Calu3 (cell line): ENCODE measurements at regions not wholly inside any gene's neighbourhood (a gene's known extent, or its start where the extent isn't known, plus 50 kb on each side); places are given as distances from the start of the nearest gene placed in this dataset.

Experiments
- BruUV-seq: library from RNA; stranded (reverse); fragments of 400-500 nt; replicated peaks from 2 replicates; lab custom pipeline; 2021; lab: Mats Ljungman, UMichigan
- CTCF ChIA-PET: fragments of 300-600 bp; sonication (Branson Sonifier 250); formaldehyde crosslinking; loops from one replicate; lab custom pipeline; 2022; ENCODE audit warnings: antibody characterized with exemption; lab: Charles Lee
- DNase-seq: peaks from one replicate; pipeline ENCODE4 v3.0.0; 2022
- H3K27ac Mint-ChIP-seq: one replicate; pipeline ENCODE4 v1.8.0; 2022; ENCODE audit warnings: mixed read lengths; ENCODE audit not compliant: unreplicated experiment
- H3K27me3 Mint-ChIP-seq: one replicate; pipeline ENCODE4 v1.8.0; 2022; ENCODE audit warnings: mixed read lengths; ENCODE audit not compliant: unreplicated experiment
- H3K36me3 Mint-ChIP-seq: one replicate; pipeline ENCODE4 v1.8.0; 2022; ENCODE audit warnings: mild to moderate bottlenecking, moderate library complexity, mixed read lengths; ENCODE audit not compliant: insufficient read depth, unreplicated experiment
- H3K4me1 Mint-ChIP-seq: one replicate; pipeline ENCODE4 v1.8.0; 2022; ENCODE audit warnings: mild to moderate bottlenecking, low read depth, mixed read lengths; ENCODE audit not compliant: unreplicated experiment
- H3K4me3 Mint-ChIP-seq: one replicate; pipeline ENCODE4 v1.8.0; 2022; ENCODE audit warnings: mild to moderate bottlenecking, low read depth, moderate library complexity, mixed read lengths; ENCODE audit not compliant: unreplicated experiment
- H3K9me3 Mint-ChIP-seq: one replicate; pipeline ENCODE4 v1.8.0; 2022; ENCODE audit warnings: low read depth, mixed read lengths; ENCODE audit not compliant: unreplicated experiment
- CTCF ChIP-seq: fragments of 200-600 bp; IDR thresholded peaks from one replicate; pipeline ENCODE4 v1.8.0; 2022; ENCODE audit warnings: antibody characterized with exemption; ENCODE audit not compliant: unreplicated experiment
- intact Hi-C: fragments of 100-400 bp; cut with micrococcal nuclease; formaldehyde crosslinking; loops from one replicate; pipeline ENCODE4 v1.10.0; 2022; ENCODE audit not compliant: unreplicated experiment

- no peaks in the 10 kb centered on the region for H3K27me3 Mint-ChIP-seq
- no peak overlapping the region for H3K27ac Mint-ChIP-seq
- no peak for DNase-seq
- H3K4me1 Mint-ChIP-seq, result peaks cover 8% of the 10 kb centered on the region
- intact Hi-C loops, result no loop called here
- CTCF ChIA-PET, result no interaction called here
- H3K4me3 Mint-ChIP-seq, result no peak overlapping the region
- no peaks in the 10 kb centered on the region for H3K36me3 Mint-ChIP-seq
- no peak for TF ChIP-seq CTCF
- no peaks in the 10 kb centered on the region for H3K9me3 Mint-ChIP-seq
- no TSS peak for BruUV-seq
Observed at GRCh38 chr4:71906096-71906495, 122.2 kb upstream of the GC start.

- TF ChIP-seq CTCF, result no peak
- Mint-ChIP-seq H3K4me3 (no peak overlapping the region), H3K36me3 (no peaks in the 10 kb centered on the region), H3K4me1 (peaks cover 8% of the 10 kb centered on the region), H3K27ac (no peak overlapping the region), H3K9me3 (no peaks in the 10 kb centered on the region), H3K27me3 (no peaks in the 10 kb centered on the region)
- CTCF ChIA-PET, result no interaction called here
- no TSS peak for BruUV-seq
- no peak for DNase-seq
- intact Hi-C loops, result no loop called here
Observed at GRCh38 chr4:71907071-71907470, 123.2 kb upstream of the GC start.

- H3K4me1 Mint-ChIP-seq, result peaks cover 8% of the 10 kb centered on the region
- TF ChIP-seq CTCF, result no peak
- no peak overlapping the region for H3K4me3 Mint-ChIP-seq
- no peaks in the 10 kb centered on the region for H3K36me3 Mint-ChIP-seq
- peak; percentile 7 for DNase-seq
- intact Hi-C loops, result no loop called here
- H3K27ac Mint-ChIP-seq, result peak overlapping the region; percentile 5
- CTCF ChIA-PET, result no interaction called here
- H3K27me3 Mint-ChIP-seq, result no peaks in the 10 kb centered on the region
- no TSS peak for BruUV-seq
- H3K9me3 Mint-ChIP-seq, result no peaks in the 10 kb centered on the region
Observed at GRCh38 chr4:71907782-71908181, 123.9 kb upstream of the GC start.

- Mint-ChIP-seq H3K36me3 (no peaks in the 10 kb centered on the region), H3K27me3 (no peaks in the 10 kb centered on the region), H3K4me1 (peaks cover under 1% of the 10 kb centered on the region), H3K4me3 (no peak overlapping the region), H3K27ac (no peak overlapping the region), H3K9me3 (no peaks in the 10 kb centered on the region)
- intact Hi-C loops, result no loop called here
- TF ChIP-seq CTCF, result no peak
- BruUV-seq, result no TSS peak
- DNase-seq, result no peak
- CTCF ChIA-PET, result no interaction called here
Observed at GRCh38 chr4:71913275-71913674, 118.5 kb upstream of the NPFFR2 start.

GRCh38 chr4:71923070-71923469 is 108.7 kb upstream of the NPFFR2 start:
- Mint-ChIP-seq H3K27ac (no peak overlapping the region), H3K4me3 (no peak overlapping the region), H3K36me3 (no peaks in the 10 kb centered on the region), H3K4me1 (no peaks in the 10 kb centered on the region), H3K27me3 (no peaks in the 10 kb centered on the region), H3K9me3 (no peaks in the 10 kb centered on the region)
- no peak for TF ChIP-seq CTCF
- intact Hi-C loops, result no loop called here
- BruUV-seq, result no TSS peak
- CTCF ChIA-PET, result no interaction called here
- no peak for DNase-seq
